HL-60 (cell line): ENCODE measurements at regions not wholly inside any gene's neighbourhood (a gene's known extent, or its start where the extent isn't known, plus 50 kb on each side); places are given as distances from the start of the nearest gene placed in this dataset.
"Not testable (repeated sequence)": the region's sequence is repeated elsewhere in the genome, so short reads cannot be mapped to it uniquely, and the experiment has no call there.

Source experiments
- DNase-seq, 2 experiments: peaks; one replicate each; pipeline ENCODE4 v3.0.0-alpha.2; 2010 to 2020; ENCODE audit warnings: low read depth in 1 of 2, low spot score in 1 of 2
- H3K27ac ChIP-seq: fragments of 250-450 bp; sonication (Bioruptor Pico); replicated peaks from 2 replicates; pipeline ENCODE4 v1.5.1; 2020; ENCODE audit warnings: mild to moderate bottlenecking, moderate library complexity
- H3K27me3 ChIP-seq: fragments of 250-450 bp; sonication (Bioruptor Pico); 2 replicates; pipeline ENCODE4 v1.5.1; 2021; ENCODE audit warnings: mild to moderate bottlenecking, moderate library complexity; ENCODE audit not compliant: insufficient read depth, poor library complexity, severe bottlenecking
- H3K4me3 ChIP-seq: replicated peaks from 2 replicates; pipeline ENCODE4 v1.5.1; 2011; ENCODE audit warnings: mild to moderate bottlenecking, control low read depth, low read length; ENCODE audit not compliant: insufficient read depth
- GABPA ChIP-seq: IDR thresholded peaks from 2 replicates; pipeline ENCODE4 v1.6.1; 2012; ENCODE audit warnings: low read depth
- POLR2AphosphoS5 ChIP-seq: IDR thresholded peaks from 2 replicates; pipeline ENCODE4 v1.6.1; 2012; ENCODE audit warnings: low read depth
- SPI1 ChIP-seq: IDR thresholded peaks from 2 replicates; pipeline ENCODE4 v1.6.1; 2012; ENCODE audit warnings: low read depth, mild to moderate bottlenecking, borderline replicate concordance
- TF ChIP-seq, protein P1 (sequence below): IDR thresholded peaks from 2 replicates; pipeline ENCODE4 v1.6.1; 2012; ENCODE audit warnings: low read depth; ENCODE audit not compliant: insufficient replicate concordance
- TF ChIP-seq, protein P2 (sequence below): IDR thresholded peaks from one replicate; pipeline ENCODE4 v1.5.1; 2011; ENCODE audit warnings: low read length, control low read depth, inconsistent platforms; ENCODE audit not compliant: insufficient read depth

DNA sequence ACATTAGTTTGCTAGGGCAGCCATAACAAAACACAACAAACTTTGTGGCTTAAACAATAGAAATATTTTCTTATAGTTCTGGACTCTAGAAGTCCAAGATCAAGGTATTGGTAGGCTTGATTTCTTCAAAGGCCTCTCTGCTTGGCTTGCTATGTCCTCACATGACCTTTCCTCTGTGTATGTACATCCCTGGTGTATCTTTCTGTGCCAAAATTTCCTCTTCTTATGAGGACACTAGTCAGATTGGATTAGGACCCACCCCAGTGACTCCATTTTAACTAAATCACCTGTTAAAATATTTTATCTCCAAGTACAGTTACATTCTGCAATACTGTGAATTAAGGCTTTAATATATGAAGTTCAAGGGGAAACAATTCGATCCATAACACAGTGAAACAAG, 168.9 kb upstream of the CCNH start:
- no peaks in the 10 kb centered on the region for H3K27me3 ChIP-seq
- no peak for TF ChIP-seq GABPA
- TF ChIP-seq, protein P1, sequence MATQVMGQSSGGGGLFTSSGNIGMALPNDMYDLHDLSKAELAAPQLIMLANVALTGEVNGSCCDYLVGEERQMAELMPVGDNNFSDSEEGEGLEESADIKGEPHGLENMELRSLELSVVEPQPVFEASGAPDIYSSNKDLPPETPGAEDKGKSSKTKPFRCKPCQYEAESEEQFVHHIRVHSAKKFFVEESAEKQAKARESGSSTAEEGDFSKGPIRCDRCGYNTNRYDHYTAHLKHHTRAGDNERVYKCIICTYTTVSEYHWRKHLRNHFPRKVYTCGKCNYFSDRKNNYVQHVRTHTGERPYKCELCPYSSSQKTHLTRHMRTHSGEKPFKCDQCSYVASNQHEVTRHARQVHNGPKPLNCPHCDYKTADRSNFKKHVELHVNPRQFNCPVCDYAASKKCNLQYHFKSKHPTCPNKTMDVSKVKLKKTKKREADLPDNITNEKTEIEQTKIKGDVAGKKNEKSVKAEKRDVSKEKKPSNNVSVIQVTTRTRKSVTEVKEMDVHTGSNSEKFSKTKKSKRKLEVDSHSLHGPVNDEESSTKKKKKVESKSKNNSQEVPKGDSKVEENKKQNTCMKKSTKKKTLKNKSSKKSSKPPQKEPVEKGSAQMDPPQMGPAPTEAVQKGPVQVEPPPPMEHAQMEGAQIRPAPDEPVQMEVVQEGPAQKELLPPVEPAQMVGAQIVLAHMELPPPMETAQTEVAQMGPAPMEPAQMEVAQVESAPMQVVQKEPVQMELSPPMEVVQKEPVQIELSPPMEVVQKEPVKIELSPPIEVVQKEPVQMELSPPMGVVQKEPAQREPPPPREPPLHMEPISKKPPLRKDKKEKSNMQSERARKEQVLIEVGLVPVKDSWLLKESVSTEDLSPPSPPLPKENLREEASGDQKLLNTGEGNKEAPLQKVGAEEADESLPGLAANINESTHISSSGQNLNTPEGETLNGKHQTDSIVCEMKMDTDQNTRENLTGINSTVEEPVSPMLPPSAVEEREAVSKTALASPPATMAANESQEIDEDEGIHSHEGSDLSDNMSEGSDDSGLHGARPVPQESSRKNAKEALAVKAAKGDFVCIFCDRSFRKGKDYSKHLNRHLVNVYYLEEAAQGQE, result no peak
- TF ChIP-seq POLR2AphosphoS5, result no peak
- TF ChIP-seq, protein P2, sequence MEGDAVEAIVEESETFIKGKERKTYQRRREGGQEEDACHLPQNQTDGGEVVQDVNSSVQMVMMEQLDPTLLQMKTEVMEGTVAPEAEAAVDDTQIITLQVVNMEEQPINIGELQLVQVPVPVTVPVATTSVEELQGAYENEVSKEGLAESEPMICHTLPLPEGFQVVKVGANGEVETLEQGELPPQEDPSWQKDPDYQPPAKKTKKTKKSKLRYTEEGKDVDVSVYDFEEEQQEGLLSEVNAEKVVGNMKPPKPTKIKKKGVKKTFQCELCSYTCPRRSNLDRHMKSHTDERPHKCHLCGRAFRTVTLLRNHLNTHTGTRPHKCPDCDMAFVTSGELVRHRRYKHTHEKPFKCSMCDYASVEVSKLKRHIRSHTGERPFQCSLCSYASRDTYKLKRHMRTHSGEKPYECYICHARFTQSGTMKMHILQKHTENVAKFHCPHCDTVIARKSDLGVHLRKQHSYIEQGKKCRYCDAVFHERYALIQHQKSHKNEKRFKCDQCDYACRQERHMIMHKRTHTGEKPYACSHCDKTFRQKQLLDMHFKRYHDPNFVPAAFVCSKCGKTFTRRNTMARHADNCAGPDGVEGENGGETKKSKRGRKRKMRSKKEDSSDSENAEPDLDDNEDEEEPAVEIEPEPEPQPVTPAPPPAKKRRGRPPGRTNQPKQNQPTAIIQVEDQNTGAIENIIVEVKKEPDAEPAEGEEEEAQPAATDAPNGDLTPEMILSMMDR, result no peak
- no peak for TF ChIP-seq SPI1
- no peak overlapping the region for H3K27ac ChIP-seq
- H3K4me3 ChIP-seq, result no peak overlapping the region
- DNase-seq, result no peak

DNA sequence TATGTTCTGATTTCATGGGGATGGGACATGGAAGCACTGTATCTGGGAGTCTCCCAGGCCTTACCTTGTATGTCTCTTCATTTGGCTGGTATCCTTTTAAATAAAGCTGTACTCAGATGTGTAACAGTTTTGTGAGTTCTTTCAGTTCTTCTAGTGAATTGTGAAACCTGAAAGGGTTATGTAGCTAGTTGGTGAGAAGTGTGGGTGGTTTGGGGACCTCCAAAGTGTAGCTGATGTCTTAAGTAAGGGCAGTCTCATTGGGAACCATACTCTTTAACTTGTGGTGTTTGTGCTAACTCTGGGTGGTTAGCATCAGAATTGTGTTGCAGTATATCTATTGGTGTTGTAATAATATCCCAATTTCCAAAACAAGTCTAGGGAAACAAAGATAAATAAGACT, 166.9 kb upstream of the CCNH start:
- TF ChIP-seq, protein P1, result no peak
- no peak for DNase-seq
- Histone ChIP-seq H3K27ac (no peak overlapping the region), H3K4me3 (no peak overlapping the region), H3K27me3 (no peaks in the 10 kb centered on the region)

DNA sequence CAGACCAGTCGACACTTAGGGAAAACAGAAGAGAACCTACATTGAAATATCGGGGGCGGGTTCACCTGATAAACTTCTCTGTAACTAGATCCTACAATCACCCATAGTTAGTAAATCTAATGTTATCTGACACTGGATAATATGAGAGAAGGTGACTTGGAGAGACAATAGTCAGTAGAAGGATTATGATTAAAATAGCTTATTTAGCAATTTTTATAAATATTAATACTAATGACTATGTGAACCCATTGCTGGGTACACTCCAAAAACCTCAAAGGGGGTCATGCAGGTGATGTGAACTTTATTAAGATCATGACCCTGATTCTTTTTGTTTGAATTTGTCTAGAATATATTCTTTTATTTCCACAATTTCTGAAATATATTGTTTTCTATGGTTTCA, 164.1 kb upstream of the CCNH start:
- no peak for TF ChIP-seq GABPA
- TF ChIP-seq, protein P2, result no peak
- TF ChIP-seq SPI1, result no peak
- TF ChIP-seq, protein P1, result no peak
- TF ChIP-seq POLR2AphosphoS5, result no peak
- H3K27ac ChIP-seq, result no peak overlapping the region
- DNase-seq, result no peak

DNA sequence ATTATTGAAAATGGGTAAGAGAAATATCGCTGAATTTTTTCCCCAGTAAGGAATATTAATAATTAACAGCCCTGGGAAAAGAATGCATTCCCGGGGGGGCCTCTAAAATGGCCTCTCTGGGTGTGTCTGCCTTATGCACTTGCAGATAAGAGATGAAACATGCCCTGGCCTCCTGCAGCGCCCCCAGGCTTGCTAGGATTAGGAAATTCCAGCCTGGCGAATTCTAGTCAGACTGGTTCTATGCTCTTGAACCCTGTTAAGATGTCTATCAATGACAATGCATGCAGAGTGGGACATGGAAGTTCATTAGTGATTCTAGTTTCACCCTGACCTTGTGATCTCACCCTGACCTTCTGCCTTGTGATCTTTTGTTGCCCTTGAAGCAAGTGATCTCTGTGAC, 163.6 kb upstream of the CCNH start:
- H3K27me3 ChIP-seq, H3K4me3 ChIP-seq, DNase-seq, H3K27ac ChIP-seq: not testable (repeated sequence)

More for the DNA sequence above, 164.1 kb upstream of the CCNH start:
- no peaks in the 10 kb centered on the region for H3K27me3 ChIP-seq
- H3K4me3 ChIP-seq, result no peak overlapping the region
